Peyer's patch (tissue), 4 donors: ENCODE measurements at regions not wholly inside any gene's neighbourhood (a gene's known extent, or its start where the extent isn't known, plus 50 kb on each side); places are given as distances from the start of the nearest gene placed in this dataset.

Experiments used
- POLR2A ChIP-seq, 2 donors: fragments of 450-650 bp; IDR thresholded peaks; one replicate each; pipeline ENCODE4 v1.5.1; 2017; ENCODE audit warnings: antibody characterized with exemption in 2 of 2, mild to moderate bottlenecking in 2 of 2, moderate library complexity in 2 of 2
- TF ChIP-seq, protein P1 (sequence below), 6 experiments: fragments of 450-650 bp in 4 of 6; fragments of 200-600 bp in 2 of 6; sonication (generic) in 1 of 6; IDR thresholded peaks; one replicate each; pipeline ENCODE4 v1.5.1; 2017 to 2019; ENCODE audit warnings: antibody characterized with exemption in 6 of 6, mild to moderate bottlenecking in 3 of 6, moderate library complexity in 1 of 6

DNA sequence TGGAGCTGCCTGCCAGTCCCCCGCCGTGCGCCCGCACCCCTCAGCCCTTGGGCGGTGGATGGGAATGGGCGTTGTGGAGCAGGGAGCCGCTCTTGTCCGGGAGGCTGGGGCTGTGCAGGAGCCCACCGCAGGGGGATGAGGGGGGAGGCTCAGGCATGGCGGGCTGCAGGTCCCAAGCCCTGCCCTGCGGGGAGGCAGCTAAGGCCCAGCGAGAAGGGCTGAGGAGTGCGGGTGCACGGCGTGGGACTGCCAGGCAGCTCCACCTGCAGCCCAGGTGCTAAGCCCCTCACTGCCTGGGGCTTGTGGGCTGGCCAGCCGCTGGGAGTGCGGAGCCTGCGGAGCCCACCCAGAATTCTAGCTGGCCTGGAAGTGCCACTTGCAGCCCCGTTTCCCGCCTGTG, 991.7 kb upstream of the ARRDC3 start:
- no peak for TF ChIP-seq POLR2A (IDR thresholded peaks at IDR 0.05)
- TF ChIP-seq, protein P1, sequence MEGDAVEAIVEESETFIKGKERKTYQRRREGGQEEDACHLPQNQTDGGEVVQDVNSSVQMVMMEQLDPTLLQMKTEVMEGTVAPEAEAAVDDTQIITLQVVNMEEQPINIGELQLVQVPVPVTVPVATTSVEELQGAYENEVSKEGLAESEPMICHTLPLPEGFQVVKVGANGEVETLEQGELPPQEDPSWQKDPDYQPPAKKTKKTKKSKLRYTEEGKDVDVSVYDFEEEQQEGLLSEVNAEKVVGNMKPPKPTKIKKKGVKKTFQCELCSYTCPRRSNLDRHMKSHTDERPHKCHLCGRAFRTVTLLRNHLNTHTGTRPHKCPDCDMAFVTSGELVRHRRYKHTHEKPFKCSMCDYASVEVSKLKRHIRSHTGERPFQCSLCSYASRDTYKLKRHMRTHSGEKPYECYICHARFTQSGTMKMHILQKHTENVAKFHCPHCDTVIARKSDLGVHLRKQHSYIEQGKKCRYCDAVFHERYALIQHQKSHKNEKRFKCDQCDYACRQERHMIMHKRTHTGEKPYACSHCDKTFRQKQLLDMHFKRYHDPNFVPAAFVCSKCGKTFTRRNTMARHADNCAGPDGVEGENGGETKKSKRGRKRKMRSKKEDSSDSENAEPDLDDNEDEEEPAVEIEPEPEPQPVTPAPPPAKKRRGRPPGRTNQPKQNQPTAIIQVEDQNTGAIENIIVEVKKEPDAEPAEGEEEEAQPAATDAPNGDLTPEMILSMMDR (IDR thresholded peaks at IDR 0.05), result no peak
